ENCODE measurements at regions not wholly inside any gene's neighbourhood (a gene's known extent, or its start where the extent isn't known, plus 50 kb on each side); places are given as distances from the start of the nearest gene placed in this dataset.

DNA sequence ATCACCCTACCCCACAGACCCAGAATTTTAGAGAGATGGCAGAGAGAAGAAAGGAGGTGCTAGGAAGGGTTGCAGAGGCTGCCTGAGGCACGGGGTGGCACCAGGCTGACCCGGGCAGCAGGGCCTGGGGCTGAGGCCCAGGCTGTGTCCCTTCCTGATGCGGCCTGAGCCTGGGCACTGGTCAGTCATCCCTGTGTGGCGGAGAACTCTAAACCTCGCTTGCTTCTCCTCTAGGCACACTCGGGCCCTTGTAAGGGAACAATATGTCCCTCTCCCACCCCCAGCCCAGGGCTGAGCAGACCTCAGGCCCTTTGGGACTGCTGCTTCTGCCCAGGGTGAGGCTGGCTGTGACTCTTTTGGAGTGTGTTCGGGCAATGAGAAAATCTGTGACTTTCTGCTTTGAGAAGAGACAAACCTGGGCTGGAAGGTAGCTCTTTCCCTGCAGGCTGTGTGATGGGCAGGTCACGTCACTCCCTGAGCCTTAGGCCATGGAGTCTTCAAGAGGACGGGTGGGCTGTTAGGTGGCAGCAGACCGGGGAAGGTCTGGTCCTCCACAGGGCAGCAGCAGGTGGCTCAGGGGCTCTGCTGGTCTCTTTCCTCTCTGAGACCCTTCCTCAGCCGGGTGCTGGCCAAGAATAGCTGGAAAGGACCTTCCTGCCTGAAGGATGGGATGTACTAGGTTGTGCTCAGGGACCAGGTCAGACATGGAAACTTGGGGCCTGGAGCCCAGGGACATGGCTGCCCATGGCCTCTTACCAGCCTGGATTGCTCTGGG is 96.8 kb downstream of the GLI2 start:
- Histone ChIP-seq H3K36me3 (no peaks in the 10 kb centered on the region), H3K9me3 (no peaks in the 10 kb centered on the region), H3K4me3 (no peak overlapping the region), H3K4me1 (peaks cover 0 to 16% (median 0%) of the 10 kb centered on the region in 4 donors), H3K27me3 (no peaks in the 10 kb centered on the region), H3K27ac (no peak overlapping the region)
- WGBS, 2 donors: 88 to 93% methylated on average over 10 to 11 of the region's 11 CpGs
- TF ChIP-seq POLR2A (IDR thresholded peaks at IDR 0.05): no peak
- TF ChIP-seq EP300 (IDR thresholded peaks at IDR 0.05): no peak
- TF ChIP-seq, protein P1, sequence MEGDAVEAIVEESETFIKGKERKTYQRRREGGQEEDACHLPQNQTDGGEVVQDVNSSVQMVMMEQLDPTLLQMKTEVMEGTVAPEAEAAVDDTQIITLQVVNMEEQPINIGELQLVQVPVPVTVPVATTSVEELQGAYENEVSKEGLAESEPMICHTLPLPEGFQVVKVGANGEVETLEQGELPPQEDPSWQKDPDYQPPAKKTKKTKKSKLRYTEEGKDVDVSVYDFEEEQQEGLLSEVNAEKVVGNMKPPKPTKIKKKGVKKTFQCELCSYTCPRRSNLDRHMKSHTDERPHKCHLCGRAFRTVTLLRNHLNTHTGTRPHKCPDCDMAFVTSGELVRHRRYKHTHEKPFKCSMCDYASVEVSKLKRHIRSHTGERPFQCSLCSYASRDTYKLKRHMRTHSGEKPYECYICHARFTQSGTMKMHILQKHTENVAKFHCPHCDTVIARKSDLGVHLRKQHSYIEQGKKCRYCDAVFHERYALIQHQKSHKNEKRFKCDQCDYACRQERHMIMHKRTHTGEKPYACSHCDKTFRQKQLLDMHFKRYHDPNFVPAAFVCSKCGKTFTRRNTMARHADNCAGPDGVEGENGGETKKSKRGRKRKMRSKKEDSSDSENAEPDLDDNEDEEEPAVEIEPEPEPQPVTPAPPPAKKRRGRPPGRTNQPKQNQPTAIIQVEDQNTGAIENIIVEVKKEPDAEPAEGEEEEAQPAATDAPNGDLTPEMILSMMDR (IDR thresholded peaks at IDR 0.05): no peak
- DNase-seq (ENCODE audit: low spot score in 2 of 2): no peak

DNA sequence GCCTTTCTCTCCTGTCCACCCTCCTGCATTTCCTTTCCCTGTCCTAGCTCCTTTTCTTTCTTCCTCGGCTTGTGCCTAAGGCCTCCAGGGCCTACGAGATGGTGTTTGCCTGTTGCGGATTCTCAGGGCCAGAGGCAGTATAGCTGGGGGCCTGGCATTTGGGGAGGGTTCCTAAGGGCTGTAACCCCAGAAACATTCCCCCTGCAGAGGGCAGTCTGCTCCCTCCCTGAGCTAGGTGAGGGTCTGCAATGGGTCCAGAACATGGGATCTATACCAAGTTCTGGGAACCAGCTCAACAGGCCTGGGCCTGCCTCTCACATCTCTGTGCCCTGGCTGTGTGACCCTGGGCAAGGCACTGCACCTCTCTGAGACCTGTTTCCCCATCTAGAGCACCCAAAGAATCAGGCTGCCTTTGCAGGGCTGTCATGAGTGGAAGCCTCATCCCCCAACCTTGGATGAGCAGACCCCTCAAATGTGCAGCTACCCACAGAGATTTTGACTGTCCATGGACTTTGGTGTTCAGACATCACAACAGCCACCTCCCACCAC is 97.5 kb downstream of the GLI2 start:
- Histone ChIP-seq H3K27me3 (no peaks in the 10 kb centered on the region), H3K9me3 (no peaks in the 10 kb centered on the region), H3K36me3 (no peaks in the 10 kb centered on the region), H3K27ac (no peak overlapping the region), H3K4me3 (no peak overlapping the region), H3K4me1 (peaks cover 0 to 16% (median 0%) of the 10 kb centered on the region in 4 donors)
- no peak for DNase-seq (ENCODE audit: low spot score in 2 of 2)
- WGBS, 2 donors: 88 to 90% methylated on average over 3 of the region's 3 CpGs
- TF ChIP-seq, protein P1 (IDR thresholded peaks at IDR 0.05): no peak
- TF ChIP-seq POLR2A (IDR thresholded peaks at IDR 0.05) (no peak), EP300 (IDR thresholded peaks at IDR 0.05) (no peak)

DNA sequence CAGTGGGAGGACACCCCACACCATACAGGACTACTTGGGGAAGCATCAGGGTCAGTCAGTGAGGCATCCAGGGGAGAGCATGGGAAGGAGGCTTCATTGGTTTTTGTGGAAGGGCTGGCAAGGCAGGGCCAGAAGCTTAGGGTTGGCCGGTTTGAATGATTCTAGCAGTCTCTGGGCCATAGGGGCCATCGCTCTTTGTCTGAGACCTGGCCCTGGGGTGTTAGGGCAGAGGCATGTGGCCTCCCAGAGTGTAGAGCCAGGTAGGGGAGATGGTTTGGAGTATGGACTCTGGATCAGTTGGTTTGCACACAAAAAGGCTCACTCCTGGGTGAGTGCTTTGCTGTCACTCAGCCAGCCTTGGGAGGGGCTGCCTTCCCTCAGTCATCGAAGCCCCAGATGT is 98.5 kb downstream of the GLI2 start:
- Histone ChIP-seq H3K36me3 (no peaks in the 10 kb centered on the region), H3K4me1 (peaks cover 0 to 16% (median 0%) of the 10 kb centered on the region in 4 donors), H3K4me3 (no peak overlapping the region), H3K9me3 (no peaks in the 10 kb centered on the region), H3K27me3 (no peaks in the 10 kb centered on the region), H3K27ac (no peak overlapping the region)
- WGBS, 2 donors: 65 to 83% methylated on average over 3 of the region's 3 CpGs
- TF ChIP-seq POLR2A (IDR thresholded peaks at IDR 0.05) (no peak), EP300 (IDR thresholded peaks at IDR 0.05) (no peak)
- TF ChIP-seq, protein P1 (IDR thresholded peaks at IDR 0.05): no peak
- DNase-seq (ENCODE audit: low spot score in 2 of 2): no peak

DNA sequence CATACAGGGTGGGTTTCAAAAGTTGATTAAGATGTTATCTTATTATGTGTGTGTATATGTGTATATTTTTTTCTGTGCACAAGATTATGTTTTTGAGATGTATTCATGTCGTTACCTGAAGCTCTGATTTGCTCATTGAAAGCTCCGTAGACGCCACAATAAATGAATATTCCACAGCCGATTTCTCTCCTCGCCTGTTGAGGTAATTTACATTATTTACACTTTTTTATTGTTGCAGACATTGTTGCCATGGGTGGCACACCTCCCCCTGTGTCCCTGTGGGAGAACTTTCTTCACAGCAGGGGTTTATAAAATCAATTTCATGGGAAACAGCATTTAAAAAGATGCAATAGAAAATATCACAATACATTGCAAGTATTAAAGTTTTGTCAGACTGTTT is 100.6 kb downstream of the GLI2 start:
- no peaks in the 10 kb centered on the region for H3K9me3 ChIP-seq
- 84 to 88% methylated on average over 5 of the region's 5 CpGs for WGBS, 2 donors
- no peak for DNase-seq (ENCODE audit: low spot score in 2 of 2)
- H3K27ac ChIP-seq: no peak overlapping the region
- TF ChIP-seq, protein P1 (IDR thresholded peaks at IDR 0.05): no peak
- no peak for TF ChIP-seq EP300 (IDR thresholded peaks at IDR 0.05)
- no peak for TF ChIP-seq POLR2A (IDR thresholded peaks at IDR 0.05)
- no peak overlapping the region for H3K4me3 ChIP-seq
- no peaks in the 10 kb centered on the region for H3K27me3 ChIP-seq
- H3K36me3 ChIP-seq: no peaks in the 10 kb centered on the region
- H3K4me1 ChIP-seq: peaks cover 0 to under 1% (median 0%) of the 10 kb centered on the region in 4 donors

DNA sequence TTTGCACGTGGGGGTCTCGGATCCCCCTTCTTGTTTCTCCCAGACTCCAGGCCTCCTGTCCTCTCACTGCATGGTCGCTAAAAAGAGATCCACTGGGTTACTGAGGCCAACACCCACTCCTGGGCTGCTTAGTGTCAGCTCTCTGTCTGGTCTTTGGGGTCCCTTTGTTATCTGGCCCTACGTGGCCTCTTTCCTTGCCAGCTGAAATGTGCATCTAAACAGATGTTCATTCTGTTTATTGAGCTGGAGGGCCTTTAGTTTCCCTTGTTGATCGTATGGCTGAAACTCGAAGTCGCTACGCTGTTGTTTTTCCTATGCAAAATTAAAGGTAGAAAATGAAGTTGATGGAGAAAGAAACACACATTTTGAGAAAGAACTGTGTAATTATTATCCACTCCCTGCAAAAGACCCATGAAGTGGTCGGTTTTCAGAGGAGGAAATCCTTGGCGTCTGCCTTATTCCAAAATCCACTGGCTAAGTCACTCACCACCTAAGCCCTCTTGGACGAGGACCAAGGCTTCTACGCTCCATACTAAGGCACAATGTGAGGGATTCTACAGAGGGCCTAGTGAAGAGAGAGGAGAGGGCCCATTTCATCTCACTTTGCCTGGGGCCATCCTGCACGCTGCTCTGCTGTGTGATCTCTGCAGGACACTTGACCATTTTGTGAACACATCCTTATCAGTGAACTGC is 105.3 kb downstream of the GLI2 start:
- Histone ChIP-seq H3K27me3 (no peaks in the 10 kb centered on the region), H3K9me3 (no peaks in the 10 kb centered on the region), H3K27ac (no peak overlapping the region), H3K4me1 (peaks cover 0 to 8% (median 0%) of the 10 kb centered on the region in 4 donors), H3K4me3 (no peak overlapping the region), H3K36me3 (no peaks in the 10 kb centered on the region)
- no peak for TF ChIP-seq POLR2A (IDR thresholded peaks at IDR 0.05)
- TF ChIP-seq, protein P1 (IDR thresholded peaks at IDR 0.05): no peak
- no peak for TF ChIP-seq EP300 (IDR thresholded peaks at IDR 0.05)
- WGBS, 2 donors: 77 to 84% methylated on average over 13 of the region's 13 CpGs
- DNase-seq (ENCODE audit: low spot score in 2 of 2): no peak
